GM21528 (cell line): ENCODE measurements at regions not wholly inside any gene's neighbourhood (a gene's known extent, or its start where the extent isn't known, plus 50 kb on each side); places are given as distances from the start of the nearest gene placed in this dataset.

Experiments used
- ATAC-seq: cut with Tn5 transposase; IDR thresholded peaks from one replicate; pipeline ENCODE4 v1.9.1; 2021; ENCODE audit warnings: mild to moderate bottlenecking, moderate library complexity; ENCODE audit not compliant: unreplicated experiment, low FRiP score

DNA sequence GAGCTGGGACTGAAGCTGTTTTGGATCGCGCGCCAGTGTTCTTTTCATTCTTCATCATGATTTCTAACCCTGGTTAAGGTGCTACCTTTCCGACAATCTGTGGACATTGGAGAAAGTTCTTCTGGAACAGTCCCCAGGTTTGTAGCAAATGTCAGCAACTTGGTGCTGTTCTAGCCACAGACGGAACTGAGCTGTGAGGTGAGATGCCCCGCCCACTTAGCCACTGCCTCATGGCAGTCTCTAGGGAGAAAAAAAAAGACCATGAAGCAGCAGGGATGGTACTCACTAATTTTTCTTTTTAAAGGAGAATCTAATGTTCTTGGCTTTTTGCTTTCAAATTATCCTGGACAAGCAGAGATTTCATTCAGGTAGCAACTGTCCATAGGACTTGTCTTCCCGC is 72.1 kb upstream of the STK32A start:
- no peak for ATAC-seq

DNA sequence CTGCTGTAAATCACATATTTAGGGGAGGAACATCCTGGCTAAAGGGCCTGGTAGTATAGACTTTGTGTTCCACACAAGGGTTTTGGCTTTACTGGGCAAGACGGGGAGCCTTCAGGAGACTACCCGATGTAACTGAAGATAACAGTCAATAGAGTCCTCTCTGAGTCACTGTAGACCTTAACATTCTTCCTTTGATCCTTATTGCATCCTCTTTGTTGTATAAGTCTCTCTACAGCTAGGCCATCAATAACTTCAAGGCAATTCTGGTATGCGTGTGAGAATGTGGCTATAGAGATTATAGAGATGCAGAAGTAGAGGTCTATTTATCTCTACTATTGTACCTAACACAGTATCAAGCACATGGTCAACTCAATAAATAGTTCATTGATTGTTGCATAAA is 67.3 kb upstream of the STK32A start:
- ATAC-seq = no peak

DNA sequence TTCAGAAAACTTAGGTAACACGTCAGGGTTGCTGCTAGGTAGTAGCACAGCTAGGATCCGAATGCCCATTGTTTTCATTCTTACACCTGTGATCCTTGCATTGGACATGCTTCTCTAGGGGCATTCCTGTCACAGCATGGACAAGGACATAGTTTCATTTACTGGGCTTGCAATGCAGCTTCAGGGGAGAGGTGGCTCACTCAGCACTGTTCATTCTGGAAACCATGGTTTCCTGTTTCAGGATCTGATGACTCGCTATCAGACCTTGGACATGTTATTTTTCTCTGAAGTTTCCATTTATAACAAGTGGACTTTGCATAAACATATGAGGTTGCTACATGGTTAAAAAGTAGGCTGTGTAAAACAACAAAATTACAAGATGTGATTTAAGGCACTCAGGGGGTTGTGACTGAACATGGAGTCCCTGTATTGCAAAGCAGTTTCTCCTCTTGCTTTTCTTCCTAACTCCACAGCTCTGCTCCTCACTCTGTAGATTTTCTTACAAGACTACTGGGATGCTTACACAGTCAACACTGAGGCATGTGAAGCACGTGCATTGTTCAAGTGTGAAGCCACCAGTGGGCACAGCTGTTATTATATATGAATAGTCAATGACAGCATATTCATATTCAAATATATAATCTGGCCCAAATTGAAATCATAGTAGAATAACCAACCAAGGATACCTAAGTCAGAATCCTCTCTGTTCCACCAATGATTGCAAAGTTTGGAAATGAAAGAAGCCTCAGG is 66.1 kb upstream of the STK32A start:
- peak; percentile 5 for ATAC-seq

DNA sequence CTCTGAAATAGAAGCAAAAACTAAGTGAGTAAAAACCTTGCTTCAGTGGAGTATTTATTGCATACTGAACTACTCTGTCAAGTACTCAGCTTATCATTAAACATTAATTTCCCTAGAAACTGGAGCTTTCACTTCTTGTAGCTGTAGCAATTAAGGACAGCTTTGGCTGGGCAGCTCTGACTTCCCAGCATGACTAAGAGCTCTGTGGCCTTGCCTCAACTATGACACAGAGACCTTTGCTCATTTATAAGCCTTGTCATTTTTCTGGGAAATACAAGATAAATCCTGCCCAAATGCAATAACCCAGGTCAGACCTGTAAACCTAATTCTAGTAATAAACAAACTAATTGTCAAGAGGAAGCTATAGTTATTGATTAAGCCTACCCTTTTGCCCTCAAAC is 65.4 kb upstream of the STK32A start:
- ATAC-seq = peak; percentile 60

DNA sequence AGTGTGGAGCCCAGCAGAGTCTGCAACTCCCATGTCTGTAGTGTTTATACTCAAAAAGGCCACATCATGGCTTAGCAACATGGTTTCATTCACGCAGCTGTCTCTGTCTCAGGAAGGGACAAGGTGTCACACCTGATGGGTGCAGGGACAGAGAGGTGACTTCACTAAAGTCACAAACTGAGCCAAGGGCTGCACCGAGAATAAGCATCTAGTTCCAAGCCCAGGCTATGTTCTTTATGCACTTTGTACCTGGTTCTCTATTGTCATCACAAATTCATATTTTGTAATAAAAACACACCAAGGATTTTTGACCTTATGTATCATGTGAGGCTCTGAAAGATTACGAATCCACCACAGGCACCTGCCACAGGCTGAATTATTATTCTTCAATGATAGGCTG is 64.9 kb upstream of the STK32A start:
- ATAC-seq = no peak

GRCh38 chr5:147170603-147171002 is 64.2 kb upstream of the STK32A start:
- ATAC-seq = peak; percentile 75

DNA sequence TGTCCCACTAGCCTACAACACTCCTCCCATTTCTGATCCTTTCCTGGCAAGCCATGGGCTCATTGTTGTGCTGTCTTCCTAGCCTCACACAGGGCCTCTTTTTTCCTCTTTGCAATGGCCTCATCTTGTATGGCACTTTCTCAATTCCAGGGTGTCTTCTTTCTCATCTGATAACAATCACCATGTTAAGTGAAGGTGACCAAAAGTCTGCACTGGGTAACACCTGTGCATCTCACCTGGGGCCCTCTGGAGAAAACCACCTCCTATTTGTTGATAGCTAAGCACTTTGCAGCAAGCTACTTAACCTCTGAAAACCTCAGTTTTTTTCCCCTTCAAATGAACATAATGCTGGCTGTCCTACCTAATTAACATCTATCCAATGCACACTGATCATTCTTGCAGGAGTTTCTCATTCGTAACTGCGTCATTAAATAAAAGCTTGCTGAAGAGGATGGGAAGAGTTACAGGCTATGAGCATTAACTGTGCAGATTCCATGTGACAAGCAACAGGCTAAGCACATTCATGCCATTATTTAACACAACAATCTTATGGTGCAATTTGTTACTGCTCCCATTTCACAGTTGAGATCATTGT is 60.1 kb upstream of the STK32A start:
- ATAC-seq = no peak

DNA sequence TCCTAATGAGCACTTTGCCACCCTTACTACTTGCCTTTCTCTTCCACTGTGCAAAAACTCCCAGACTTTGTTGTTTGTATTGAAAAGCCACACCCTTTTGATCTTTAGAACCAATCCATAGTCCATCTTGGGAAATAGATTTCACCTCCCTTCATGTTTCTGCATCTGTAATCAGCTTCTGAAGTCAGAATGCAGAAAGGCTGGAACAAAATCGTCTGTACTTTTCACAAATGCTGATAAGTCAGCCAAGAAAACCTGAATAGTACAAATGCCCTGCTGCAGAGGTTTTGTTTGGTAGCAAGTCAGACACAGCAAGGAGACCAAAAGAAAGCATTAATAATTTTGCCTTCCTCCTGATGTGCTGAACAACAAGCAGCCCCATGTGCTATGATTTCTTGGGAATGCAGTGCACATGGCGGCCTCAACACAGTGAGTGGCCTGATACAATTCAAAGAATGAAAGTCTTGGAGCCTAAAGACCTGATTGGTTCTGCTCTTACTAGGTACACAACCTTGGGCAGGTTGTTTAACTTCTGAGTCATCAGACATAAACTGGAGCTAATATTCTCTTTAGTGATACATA is 59.2 kb upstream of the STK32A start:
- no peak for ATAC-seq

- no peak for ATAC-seq
Measured at GRCh38 chr5:147176422-147176821, 58.4 kb upstream of the STK32A start.

DNA sequence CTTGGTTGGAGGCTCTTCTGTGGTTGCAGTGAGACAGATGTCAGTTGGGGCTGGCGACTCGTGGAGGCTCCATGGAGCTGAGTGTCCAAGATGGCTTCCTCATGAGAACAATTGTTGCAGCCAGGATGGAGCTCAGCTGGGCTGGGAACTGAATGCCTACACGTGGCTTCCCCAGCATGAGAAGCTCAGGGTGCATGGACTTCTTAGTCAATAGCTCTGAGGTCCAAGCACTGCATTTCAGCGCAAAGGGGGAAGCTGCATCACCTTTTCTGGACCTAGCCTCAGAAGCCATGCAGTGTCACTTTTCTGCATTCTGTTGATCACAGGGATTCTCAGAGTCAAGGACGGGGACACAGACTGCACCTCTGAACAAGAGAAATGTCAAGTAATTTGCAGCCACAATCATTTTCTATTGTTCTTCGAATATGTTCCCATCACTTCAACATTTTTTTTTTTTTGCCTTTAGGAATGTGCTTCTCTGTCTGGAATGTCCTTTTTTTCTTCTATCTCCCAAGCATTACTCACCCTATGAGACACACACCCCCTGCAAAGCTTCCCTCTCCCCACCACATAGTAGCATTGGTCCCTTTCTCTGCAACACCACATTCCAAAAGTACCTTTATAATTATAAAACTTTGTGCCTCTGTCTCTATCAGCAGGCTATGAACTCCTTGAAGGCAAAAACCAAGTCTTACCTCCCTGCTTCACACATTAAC is 57.5 kb upstream of the STK32A start:
- ATAC-seq = no peak

DNA sequence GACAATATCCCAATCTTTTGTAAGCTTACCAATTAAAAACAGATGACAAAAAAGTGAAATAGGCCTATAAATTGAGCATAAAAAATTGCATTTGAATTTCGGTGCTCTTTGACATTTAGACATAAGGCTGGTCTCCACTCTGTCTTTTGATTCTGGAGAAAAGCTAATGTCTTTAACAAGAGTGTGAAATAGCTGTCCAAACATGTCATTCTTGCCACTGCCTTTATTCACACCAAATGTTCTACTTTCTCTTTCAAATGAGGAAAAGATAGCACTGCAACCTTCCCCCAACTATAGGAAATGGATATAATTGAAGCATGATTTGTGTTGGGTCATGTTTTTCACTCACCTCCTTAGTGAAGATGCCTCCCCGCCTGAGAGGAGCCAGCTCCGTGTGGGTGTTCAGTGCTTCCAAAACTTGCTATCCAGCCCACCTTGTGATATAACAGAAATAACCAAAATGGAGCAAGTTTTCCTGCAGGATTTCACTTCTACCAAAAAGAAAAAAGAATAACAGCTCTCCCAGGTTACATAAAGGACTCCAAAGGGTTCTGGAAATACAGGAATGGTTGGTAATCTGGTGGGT is 55.2 kb upstream of the STK32A start:
- no peak for ATAC-seq

DNA sequence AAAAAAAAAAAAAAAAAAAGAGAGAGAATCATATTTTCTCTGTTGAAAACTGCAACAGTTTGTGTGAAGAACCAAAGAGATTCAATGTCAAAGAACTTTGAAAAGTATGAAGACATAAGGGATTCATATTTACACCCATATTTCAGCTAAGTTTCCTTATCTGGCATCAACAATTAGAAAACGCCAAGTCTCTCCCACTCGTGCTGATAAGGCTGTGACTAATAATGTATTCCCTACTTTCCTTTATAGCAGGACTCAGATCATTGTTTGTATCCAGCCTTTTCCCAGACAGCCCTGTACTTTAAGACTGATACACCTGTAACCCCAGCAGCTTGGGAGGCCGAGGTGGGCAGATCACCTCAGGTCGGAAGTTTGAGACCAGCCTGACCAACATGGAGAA is 54.1 kb upstream of the STK32A start:
- ATAC-seq = no peak
